AG04450 (cell line): ENCODE measurements at regions not wholly inside any gene's neighbourhood (a gene's known extent, or its start where the extent isn't known, plus 50 kb on each side); places are given as distances from the start of the nearest gene placed in this dataset.

Experiments used
- CTCF ChIA-PET: fragments of 300-600, 350-600 bp; formaldehyde crosslinking; extraction: SDS; loops from one replicate; lab custom pipeline; 2022; ENCODE audit warnings: antibody characterized with exemption, inconsistent platforms; lab: Charles Lee
- POLR2A ChIA-PET: fragments of 350-600 bp; formaldehyde crosslinking; extraction: SDS; loops from one replicate; lab custom pipeline; 2021; ENCODE audit warnings: antibody characterized with exemption, inconsistent platforms; lab: Yijun Ruan, JAX
- DNase-seq: peaks from one replicate; pipeline ENCODE4 v3.0.0-alpha.2; 2011; ENCODE audit warnings: low read depth, low spot score
- H3K27ac ChIP-seq: one replicate; pipeline ENCODE4 v1.5.1; 2012; ENCODE audit warnings: low read depth, low read length, control low read depth
- H3K27me3 ChIP-seq: one replicate; pipeline ENCODE4 v1.6.0; 2012; ENCODE audit warnings: low read length; ENCODE audit not compliant: control insufficient read depth, insufficient read depth
- H3K4me3 ChIP-seq: 2 replicates; pipeline ENCODE4 v1.5.1; 2011; ENCODE audit warnings: mild to moderate bottlenecking, low read depth, low read length, control low read depth
- H3K9me3 ChIP-seq: 2 replicates; pipeline ENCODE4 v1.5.1; 2012; ENCODE audit warnings: low read length; ENCODE audit not compliant: control insufficient read depth, insufficient read depth
- TF ChIP-seq, protein P1 (sequence below): IDR thresholded peaks from 2 replicates; pipeline ENCODE4 v1.5.1; 2011; ENCODE audit warnings: low read depth, low read length, control low read depth, inconsistent platforms

DNA sequence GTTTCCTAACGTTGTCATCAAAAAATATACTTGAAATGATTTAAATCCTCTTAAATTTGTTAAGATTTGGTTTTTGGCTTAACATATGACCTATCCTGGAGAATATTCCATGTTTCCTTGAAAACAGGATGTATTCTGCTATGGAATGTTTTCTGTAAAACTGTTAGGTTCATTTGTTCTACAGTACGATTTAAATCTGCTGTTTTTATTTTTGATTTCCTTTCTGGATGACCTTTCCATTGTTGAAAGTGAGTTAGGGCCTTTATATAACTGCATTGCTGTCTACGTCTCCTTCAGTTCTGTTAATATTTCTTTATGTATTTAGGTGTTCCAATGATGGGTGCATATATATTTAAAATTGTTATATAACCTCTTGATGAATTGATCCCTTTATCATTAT is 465.3 kb upstream of the ALCAM start:
- POLR2A ChIA-PET, result no interaction called here
- DNase-seq, result no peak
- Histone ChIP-seq H3K4me3 (no peak overlapping the region), H3K9me3 (peaks cover 14% of the 10 kb centered on the region), H3K27me3 (no peaks in the 10 kb centered on the region), H3K27ac (no peak overlapping the region)
- CTCF ChIA-PET, result no interaction called here
- TF ChIP-seq, protein P1, sequence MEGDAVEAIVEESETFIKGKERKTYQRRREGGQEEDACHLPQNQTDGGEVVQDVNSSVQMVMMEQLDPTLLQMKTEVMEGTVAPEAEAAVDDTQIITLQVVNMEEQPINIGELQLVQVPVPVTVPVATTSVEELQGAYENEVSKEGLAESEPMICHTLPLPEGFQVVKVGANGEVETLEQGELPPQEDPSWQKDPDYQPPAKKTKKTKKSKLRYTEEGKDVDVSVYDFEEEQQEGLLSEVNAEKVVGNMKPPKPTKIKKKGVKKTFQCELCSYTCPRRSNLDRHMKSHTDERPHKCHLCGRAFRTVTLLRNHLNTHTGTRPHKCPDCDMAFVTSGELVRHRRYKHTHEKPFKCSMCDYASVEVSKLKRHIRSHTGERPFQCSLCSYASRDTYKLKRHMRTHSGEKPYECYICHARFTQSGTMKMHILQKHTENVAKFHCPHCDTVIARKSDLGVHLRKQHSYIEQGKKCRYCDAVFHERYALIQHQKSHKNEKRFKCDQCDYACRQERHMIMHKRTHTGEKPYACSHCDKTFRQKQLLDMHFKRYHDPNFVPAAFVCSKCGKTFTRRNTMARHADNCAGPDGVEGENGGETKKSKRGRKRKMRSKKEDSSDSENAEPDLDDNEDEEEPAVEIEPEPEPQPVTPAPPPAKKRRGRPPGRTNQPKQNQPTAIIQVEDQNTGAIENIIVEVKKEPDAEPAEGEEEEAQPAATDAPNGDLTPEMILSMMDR, result no peak

DNA sequence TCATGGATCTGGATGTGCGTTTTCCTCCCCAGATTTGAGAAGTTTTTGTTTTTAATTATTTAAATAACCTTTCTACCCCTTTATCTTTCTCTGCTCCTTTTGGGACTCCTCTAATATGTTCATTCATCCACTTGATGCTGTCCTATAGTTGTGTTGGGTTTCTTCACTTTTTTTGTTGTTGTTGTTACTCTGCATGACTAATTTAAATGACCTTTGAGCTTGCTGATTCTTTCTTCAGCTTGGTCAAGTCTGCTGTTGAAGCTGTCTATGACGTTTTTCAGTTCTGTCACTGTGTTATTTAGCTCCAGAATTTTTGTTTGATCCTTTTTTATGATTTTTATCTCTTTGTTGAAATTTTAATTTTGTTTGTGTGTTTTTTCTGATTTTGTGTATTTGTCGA is 463.6 kb upstream of the ALCAM start:
- TF ChIP-seq, protein P1, result no peak
- CTCF ChIA-PET, result no interaction called here
- POLR2A ChIA-PET, result no interaction called here
- Histone ChIP-seq H3K27me3 (no peaks in the 10 kb centered on the region), H3K9me3 (peaks cover 21% of the 10 kb centered on the region), H3K4me3 (no peak overlapping the region), H3K27ac (no peak overlapping the region)
- no peak for DNase-seq

DNA sequence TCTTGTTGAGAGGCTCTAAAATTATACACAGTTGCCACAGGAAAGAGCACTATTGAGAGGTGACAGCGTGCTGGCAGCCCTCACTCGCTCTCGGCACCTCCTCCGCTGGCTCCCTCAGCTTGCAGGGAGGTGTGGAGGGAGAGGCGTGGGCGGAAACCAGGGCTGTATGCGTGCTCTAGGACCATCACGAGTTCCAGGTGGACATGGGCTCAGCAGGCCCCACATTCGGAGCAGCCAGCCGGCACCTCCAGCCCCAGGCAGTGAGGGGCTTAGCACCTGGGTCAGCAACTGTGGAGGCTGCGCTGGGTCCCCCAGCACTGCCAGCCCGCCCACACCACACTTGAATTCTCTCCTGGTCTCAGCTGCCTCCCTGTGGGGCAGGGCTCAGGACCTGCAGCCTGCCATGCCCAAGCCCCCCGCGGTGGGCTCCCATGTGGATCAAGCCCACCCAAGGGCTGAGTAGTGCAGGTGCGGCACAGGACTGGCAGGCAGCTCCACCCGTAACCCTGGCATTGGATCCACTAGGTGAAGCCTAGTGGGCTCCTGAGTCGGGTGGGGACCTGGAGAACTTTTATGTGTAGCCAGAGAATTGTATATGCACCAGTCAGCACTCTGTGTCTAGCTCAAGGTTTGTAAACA is 460.6 kb upstream of the ALCAM start:
- ChIA-PET POLR2A (no interaction called here), CTCF (no interaction called here)
- Histone ChIP-seq H3K27me3 (no peaks in the 10 kb centered on the region), H3K4me3 (no peak overlapping the region), H3K9me3 (peaks cover 21% of the 10 kb centered on the region), H3K27ac (no peak overlapping the region)
- TF ChIP-seq, protein P1, result no peak
- no peak for DNase-seq

DNA sequence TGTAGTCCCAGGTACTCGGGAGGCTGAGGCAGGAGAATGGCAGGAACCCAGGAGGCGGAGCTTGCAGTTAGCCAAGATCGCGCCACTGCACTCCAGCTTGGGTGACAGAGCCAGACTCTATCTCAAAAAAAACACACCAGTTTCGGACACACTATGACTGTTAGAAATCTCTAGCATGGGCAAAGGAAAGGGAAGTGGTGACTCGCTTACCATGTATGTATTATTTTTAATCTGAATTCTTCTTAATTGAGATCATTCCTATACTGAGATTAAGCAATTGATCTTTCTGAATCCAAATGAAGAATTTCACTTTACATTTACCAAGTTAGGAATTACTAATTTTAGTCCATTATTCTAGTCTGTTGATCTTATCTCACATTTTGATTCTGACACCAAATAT is 459.2 kb upstream of the ALCAM start:
- ChIA-PET POLR2A (interaction anchor here (0.6 kb wide), 1 partner anchor 144 kb away, joined by 3 read pairs; no protein-coding TSS in a partner anchor), CTCF (no interaction called here)
- Histone ChIP-seq H3K27ac (peak overlapping the region; percentile 68), H3K4me3 (no peak overlapping the region), H3K27me3 (no peaks in the 10 kb centered on the region), H3K9me3 (peaks cover 21% of the 10 kb centered on the region)
- peak; percentile 58 for DNase-seq
- TF ChIP-seq, protein P1, result no peak

DNA sequence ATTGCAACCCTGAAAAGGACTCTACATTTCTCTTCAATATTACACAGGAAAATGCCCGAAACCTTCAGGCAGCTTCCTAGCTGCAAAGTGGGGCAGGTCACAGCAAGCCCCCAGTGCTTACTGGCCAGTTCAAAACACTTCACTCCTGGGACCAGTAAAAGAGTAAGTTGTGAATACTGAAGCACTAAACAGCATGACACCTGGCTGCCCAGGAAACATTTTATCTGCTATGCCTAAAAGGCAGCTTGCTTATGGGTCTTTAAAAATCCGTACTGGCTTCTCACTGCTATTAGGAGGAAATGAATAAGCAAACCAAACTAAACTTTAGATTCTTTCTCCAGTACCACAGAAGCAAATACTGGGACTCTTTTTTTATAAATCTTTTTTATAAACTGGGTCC is 457.9 kb upstream of the ALCAM start:
- Histone ChIP-seq H3K27me3 (no peaks in the 10 kb centered on the region), H3K27ac (peak overlapping the region; percentile 87), H3K9me3 (peaks cover 19% of the 10 kb centered on the region), H3K4me3 (no peak overlapping the region)
- CTCF ChIA-PET, result interaction anchor here (1.0 kb wide), 2 partner anchors 457 to 458 kb away, joined by 3 read pairs; partner anchors contain the start of gene ALCAM
- TF ChIP-seq, protein P1, result no peak
- DNase-seq, result no peak
- POLR2A ChIA-PET, result interaction anchor here (1.1 to 1.5 kb wide), 2 partner anchors 63 to 458 kb away, joined by 3 to 4 read pairs; partner anchors contain the start of gene ALCAM
